ENCODE measurements at regions not wholly inside any gene's neighbourhood (a gene's known extent, or its start where the extent isn't known, plus 50 kb on each side); places are given as distances from the start of the nearest gene placed in this dataset.

DNA sequence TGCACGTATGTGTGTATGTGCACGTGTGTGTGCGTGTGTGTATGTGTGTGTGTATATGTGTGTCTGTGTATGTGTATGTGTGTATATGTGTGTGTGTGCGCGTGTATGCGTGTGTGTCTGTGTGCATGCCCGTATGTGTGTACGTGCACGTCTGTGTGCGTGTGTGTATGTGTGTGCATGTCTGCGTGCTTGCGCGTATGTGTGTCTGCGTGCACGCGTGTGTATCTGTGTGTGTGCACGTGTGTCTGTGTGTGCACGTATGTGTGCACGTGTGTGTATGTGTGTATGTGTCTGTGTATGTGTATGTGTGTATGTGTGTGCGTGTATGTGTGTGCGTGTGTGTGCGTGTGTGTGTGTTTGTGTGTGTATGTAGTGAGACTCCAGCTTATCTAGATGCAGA is 97.5 kb upstream of the SPATS2L start:
- no peak overlapping the region for H3K9ac ChIP-seq (ENCODE audit: low read length)
- no peak overlapping the region for H3K18ac ChIP-seq (ENCODE audit: low read length)
- H3K4me3 ChIP-seq (ENCODE audit: low read depth, low read length), result peak overlapping the region; percentile 44
- H4K91ac ChIP-seq (ENCODE audit: low read depth, low read length), result no peak overlapping the region
- no peak overlapping the region for H2AK5ac ChIP-seq (ENCODE audit: low read length)
- H3K27ac ChIP-seq (ENCODE audit: low read depth, low read length), result no peak overlapping the region
- no peak overlapping the region for H4K12ac ChIP-seq (ENCODE audit: low read depth, low read length)
- peaks cover 0 to 13% of the 10 kb centered on the region in 2 experiments for H3K4me1 ChIP-seq (ENCODE audit: control insufficient read depth in 1 of 2, insufficient read depth in 2 of 2, low read length in 2 of 2)
- no peak overlapping the region for H2BK12ac ChIP-seq (ENCODE audit: low read length)
- no peak overlapping the region for H3K4ac ChIP-seq (ENCODE audit: low read depth, low read length)
- H3K9me3 ChIP-seq (ENCODE audit: insufficient read depth, low read depth, low read length), result peaks cover 6% of the 10 kb centered on the region
- WGBS (ENCODE audit: extremely low coverage, insufficient coverage, insufficient read length), result 100% methylated on average over 3 of the region's 22 CpGs
- no peak overlapping the region for H2BK120ac ChIP-seq (ENCODE audit: insufficient read depth, low read length, poor library complexity)
- H3K79me2 ChIP-seq (ENCODE audit: control insufficient read depth, insufficient read depth, low read length, poor library complexity), result no peaks in the 10 kb centered on the region
- DNase-seq, result no peak
- H3K23ac ChIP-seq (ENCODE audit: low read length), result no peak overlapping the region
- H3K14ac ChIP-seq (ENCODE audit: low read length), result no peak overlapping the region
- no peaks in the 10 kb centered on the region for H3K36me3 ChIP-seq (ENCODE audit: control insufficient read depth in 1 of 2, insufficient read depth in 2 of 2, low read length in 2 of 2)
- no peak overlapping the region for H2AFZ ChIP-seq (ENCODE audit: insufficient read depth, low read length, poor library complexity)
- H3K79me1 ChIP-seq (ENCODE audit: low read length), result no peaks in the 10 kb centered on the region
- H4K8ac ChIP-seq (ENCODE audit: low read depth, low read length), result no peak overlapping the region
- H3K4me2 ChIP-seq (ENCODE audit: low read length), result no peak overlapping the region
- no peak overlapping the region for H2BK5ac ChIP-seq (ENCODE audit: low read depth, low read length, poor library complexity)
- no peaks in the 10 kb centered on the region for H3K27me3 ChIP-seq (ENCODE audit: insufficient read depth, low read length)

DNA sequence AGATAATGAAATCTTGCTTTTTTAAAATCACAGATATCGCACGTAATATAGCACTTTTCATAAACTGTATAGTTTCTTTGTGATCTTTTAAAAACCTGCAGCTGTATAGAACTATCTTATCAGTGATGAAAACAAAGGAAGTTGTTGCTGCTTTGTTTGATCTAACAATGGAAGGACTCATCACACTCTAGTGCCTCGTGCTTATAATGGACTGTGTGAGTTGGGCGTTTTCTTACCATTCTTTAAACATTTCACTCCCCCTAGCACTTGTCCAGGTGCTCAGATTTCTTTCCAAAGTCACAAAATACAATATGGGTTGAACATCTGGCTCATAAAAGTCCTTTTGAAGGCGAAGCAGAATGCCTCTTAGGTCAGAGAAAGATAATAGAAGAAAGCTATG is 94.8 kb upstream of the SPATS2L start:
- Histone ChIP-seq H2BK120ac (ENCODE audit: insufficient read depth, low read length, poor library complexity) (no peak overlapping the region), H2AK5ac (ENCODE audit: low read length) (no peak overlapping the region), H3K27ac (ENCODE audit: low read depth, low read length) (no peak overlapping the region), H3K23ac (ENCODE audit: low read length) (no peak overlapping the region), H3K4ac (ENCODE audit: low read depth, low read length) (no peak overlapping the region), H3K36me3 (ENCODE audit: control insufficient read depth in 1 of 2, insufficient read depth in 2 of 2, low read length in 2 of 2) (no peaks in the 10 kb centered on the region), H3K4me1 (ENCODE audit: control insufficient read depth in 1 of 2, insufficient read depth in 2 of 2, low read length in 2 of 2) (peaks cover 0 to 13% of the 10 kb centered on the region in 2 experiments), H3K4me2 (ENCODE audit: low read length) (no peak overlapping the region), H4K91ac (ENCODE audit: low read depth, low read length) (no peak overlapping the region), H2AFZ (ENCODE audit: insufficient read depth, low read length, poor library complexity) (no peak overlapping the region), H3K79me2 (ENCODE audit: control insufficient read depth, insufficient read depth, low read length, poor library complexity) (no peaks in the 10 kb centered on the region), H2BK5ac (ENCODE audit: low read depth, low read length, poor library complexity) (no peak overlapping the region), H3K79me1 (ENCODE audit: low read length) (no peaks in the 10 kb centered on the region), H3K27me3 (ENCODE audit: insufficient read depth, low read length) (no peaks in the 10 kb centered on the region), H3K14ac (ENCODE audit: low read length) (no peak overlapping the region), H3K4me3 (ENCODE audit: low read depth, low read length) (no peak overlapping the region), H4K12ac (ENCODE audit: low read depth, low read length) (no peak overlapping the region), H3K18ac (ENCODE audit: low read length) (no peak overlapping the region), H3K9ac (ENCODE audit: low read length) (no peak overlapping the region), H4K8ac (ENCODE audit: low read depth, low read length) (no peak overlapping the region), H2BK12ac (ENCODE audit: low read length) (no peak overlapping the region), H3K9me3 (ENCODE audit: insufficient read depth, low read depth, low read length) (peaks cover 6% of the 10 kb centered on the region)
- DNase-seq, result peak in 1 of 2 donors; percentile 72
- WGBS (ENCODE audit: extremely low coverage, insufficient coverage, insufficient read length), result no CpG with 5 or more reads among the region's 5 CpGs

DNA sequence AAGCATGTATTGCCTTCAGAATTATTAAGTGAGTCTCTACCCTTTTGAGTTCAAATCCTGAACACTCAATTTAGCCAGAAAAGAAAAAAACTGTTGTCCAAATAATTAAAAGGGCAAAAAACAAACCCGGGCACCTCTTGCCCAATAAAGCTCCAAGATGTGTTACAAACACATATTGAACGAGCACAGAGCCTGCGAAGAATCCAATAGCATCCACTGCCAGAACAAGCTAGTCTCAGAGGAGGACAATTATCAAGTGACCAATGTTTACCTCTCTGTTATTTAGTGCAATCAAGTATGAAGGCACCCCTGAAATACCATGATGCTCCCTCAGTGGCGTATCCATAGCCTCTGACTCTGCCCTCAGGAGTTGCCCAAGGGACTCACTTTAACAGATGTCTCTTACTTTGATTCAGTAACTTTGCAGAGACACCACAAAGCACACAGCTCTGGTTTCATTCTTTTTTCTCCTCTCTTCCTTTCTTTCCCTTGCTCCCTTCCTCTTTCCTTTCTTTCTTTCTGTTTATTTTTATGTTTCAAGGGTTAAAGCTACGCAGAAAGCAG is 93.5 kb upstream of the SPATS2L start:
- no peak overlapping the region for H4K8ac ChIP-seq (ENCODE audit: low read depth, low read length)
- no peak overlapping the region for H2BK12ac ChIP-seq (ENCODE audit: low read length)
- no peak overlapping the region for H3K18ac ChIP-seq (ENCODE audit: low read length)
- no peaks in the 10 kb centered on the region for H3K79me1 ChIP-seq (ENCODE audit: low read length)
- H3K9me3 ChIP-seq (ENCODE audit: insufficient read depth, low read depth, low read length), result peaks cover 6% of the 10 kb centered on the region
- peak overlapping the region; percentile 7 for H4K91ac ChIP-seq (ENCODE audit: low read depth, low read length)
- H3K14ac ChIP-seq (ENCODE audit: low read length), result no peak overlapping the region
- no peak for DNase-seq
- H3K79me2 ChIP-seq (ENCODE audit: control insufficient read depth, insufficient read depth, low read length, poor library complexity), result no peaks in the 10 kb centered on the region
- no peak overlapping the region for H2BK5ac ChIP-seq (ENCODE audit: low read depth, low read length, poor library complexity)
- H2AFZ ChIP-seq (ENCODE audit: insufficient read depth, low read length, poor library complexity), result no peak overlapping the region
- no peak overlapping the region for H2AK5ac ChIP-seq (ENCODE audit: low read length)
- no peak overlapping the region for H4K12ac ChIP-seq (ENCODE audit: low read depth, low read length)
- no peak overlapping the region for H3K9ac ChIP-seq (ENCODE audit: low read length)
- no peak overlapping the region for H3K4ac ChIP-seq (ENCODE audit: low read depth, low read length)
- H3K23ac ChIP-seq (ENCODE audit: low read length), result no peak overlapping the region
- no peaks in the 10 kb centered on the region for H3K27me3 ChIP-seq (ENCODE audit: insufficient read depth, low read length)
- no peaks in the 10 kb centered on the region for H3K36me3 ChIP-seq (ENCODE audit: control insufficient read depth in 1 of 2, insufficient read depth in 2 of 2, low read length in 2 of 2)
- no CpG with 5 or more reads among the region's 5 CpGs for WGBS (ENCODE audit: extremely low coverage, insufficient coverage, insufficient read length)
- no peak overlapping the region for H3K4me2 ChIP-seq (ENCODE audit: low read length)
- no peak overlapping the region for H3K4me3 ChIP-seq (ENCODE audit: low read depth, low read length)
- H2BK120ac ChIP-seq (ENCODE audit: insufficient read depth, low read length, poor library complexity), result no peak overlapping the region
- H3K27ac ChIP-seq (ENCODE audit: low read depth, low read length), result no peak overlapping the region
- peaks cover 0 to 15% of the 10 kb centered on the region in 2 experiments for H3K4me1 ChIP-seq (ENCODE audit: control insufficient read depth in 1 of 2, insufficient read depth in 2 of 2, low read length in 2 of 2)

DNA sequence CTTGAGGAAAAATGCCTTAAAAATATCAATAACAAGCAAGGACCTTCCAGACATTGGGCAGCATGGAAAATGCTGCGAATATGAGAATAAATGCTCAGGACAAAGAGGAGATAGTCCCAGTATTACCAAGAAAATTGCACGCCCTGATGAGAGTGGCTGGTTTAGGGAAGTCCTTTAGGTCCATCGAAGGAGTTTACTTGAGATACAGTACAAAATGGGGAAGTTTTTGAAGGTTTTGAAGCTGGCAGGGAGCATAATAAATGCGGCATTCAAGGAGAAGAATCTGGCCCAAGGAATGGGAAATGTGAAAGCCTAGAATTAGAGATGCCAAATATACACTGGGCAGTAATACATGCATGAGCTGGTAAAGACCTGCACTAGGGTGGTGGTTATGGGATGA is 90.2 kb upstream of the SPATS2L start:
- no peak overlapping the region for H3K14ac ChIP-seq (ENCODE audit: low read length)
- no peaks in the 10 kb centered on the region for H3K79me1 ChIP-seq (ENCODE audit: low read length)
- H2BK12ac ChIP-seq (ENCODE audit: low read length), result no peak overlapping the region
- H3K4me1 ChIP-seq (ENCODE audit: control insufficient read depth in 1 of 2, insufficient read depth in 2 of 2, low read length in 2 of 2), result peaks cover 0 to 10% of the 10 kb centered on the region in 2 experiments
- no peak overlapping the region for H3K4ac ChIP-seq (ENCODE audit: low read depth, low read length)
- no peaks in the 10 kb centered on the region for H3K79me2 ChIP-seq (ENCODE audit: control insufficient read depth, insufficient read depth, low read length, poor library complexity)
- no peaks in the 10 kb centered on the region for H3K9me3 ChIP-seq (ENCODE audit: insufficient read depth, low read depth, low read length)
- no peak overlapping the region for H2AK5ac ChIP-seq (ENCODE audit: low read length)
- no peak overlapping the region for H4K12ac ChIP-seq (ENCODE audit: low read depth, low read length)
- no peak overlapping the region for H3K4me2 ChIP-seq (ENCODE audit: low read length)
- H3K18ac ChIP-seq (ENCODE audit: low read length), result no peak overlapping the region
- no peak overlapping the region for H3K4me3 ChIP-seq (ENCODE audit: low read depth, low read length)
- H3K36me3 ChIP-seq (ENCODE audit: control insufficient read depth in 1 of 2, insufficient read depth in 2 of 2, low read length in 2 of 2), result no peaks in the 10 kb centered on the region
- no peak overlapping the region for H3K27ac ChIP-seq (ENCODE audit: low read depth, low read length)
- H2AFZ ChIP-seq (ENCODE audit: insufficient read depth, low read length, poor library complexity), result no peak overlapping the region
- no peak overlapping the region for H4K91ac ChIP-seq (ENCODE audit: low read depth, low read length)
- DNase-seq, result no peak
- H3K27me3 ChIP-seq (ENCODE audit: insufficient read depth, low read length), result no peaks in the 10 kb centered on the region
- no peak overlapping the region for H3K9ac ChIP-seq (ENCODE audit: low read length)
- H3K23ac ChIP-seq (ENCODE audit: low read length), result no peak overlapping the region
- no peak overlapping the region for H2BK5ac ChIP-seq (ENCODE audit: low read depth, low read length, poor library complexity)
- H4K8ac ChIP-seq (ENCODE audit: low read depth, low read length), result no peak overlapping the region
- H2BK120ac ChIP-seq (ENCODE audit: insufficient read depth, low read length, poor library complexity), result no peak overlapping the region
- no CpG with 5 or more reads among the region's 4 CpGs for WGBS (ENCODE audit: extremely low coverage, insufficient coverage, insufficient read length)
